ENCODE measurements at regions not wholly inside any gene's neighbourhood (a gene's known extent, or its start where the extent isn't known, plus 50 kb on each side); places are given as distances from the start of the nearest gene placed in this dataset.

- no peak overlapping the region for H3K9ac ChIP-seq (ENCODE audit: low read length)
- H3K9me3 ChIP-seq (ENCODE audit: control insufficient read depth, low read depth, low read length): no peaks in the 10 kb centered on the region
- no peak overlapping the region for H3K4me3 ChIP-seq (ENCODE audit: low read length)
- no peaks in the 10 kb centered on the region for H3K36me3 ChIP-seq (ENCODE audit: control insufficient read depth, low read depth, low read length)
- no peaks in the 10 kb centered on the region for H3K27me3 ChIP-seq (ENCODE audit: control insufficient read depth, insufficient read depth, low read length)
- peaks cover 14% of the 10 kb centered on the region for H3K4me1 ChIP-seq (ENCODE audit: control insufficient read depth, low read depth, low read length)
- H3K27ac ChIP-seq (ENCODE audit: low read length): no peak overlapping the region
These were observed 291.3 kb upstream of the PLXNA2 start for GRCh38 chr1:208535511-208535910.

DNA sequence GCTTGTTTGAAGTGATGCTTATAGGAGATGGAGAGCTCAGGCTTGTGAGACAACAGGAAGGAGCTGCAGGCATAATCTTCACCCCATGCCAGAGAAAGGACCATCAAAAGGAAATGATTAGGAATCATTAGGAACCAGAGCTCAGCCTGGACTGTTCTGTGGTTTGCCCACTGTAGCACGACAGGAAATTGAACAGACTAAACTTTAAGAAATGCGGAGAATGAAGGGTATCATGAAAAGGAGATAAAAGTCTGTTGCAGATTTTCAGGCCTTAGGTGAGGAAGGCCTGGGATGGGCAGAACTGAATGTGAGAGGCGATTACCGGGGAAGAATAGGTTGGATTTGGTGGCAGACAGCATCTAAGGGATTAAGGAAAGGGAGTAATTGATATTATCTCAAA, 292.0 kb upstream of the PLXNA2 start:
- no peaks in the 10 kb centered on the region for H3K27me3 ChIP-seq (ENCODE audit: control insufficient read depth, insufficient read depth, low read length)
- peaks cover 14% of the 10 kb centered on the region for H3K4me1 ChIP-seq (ENCODE audit: control insufficient read depth, low read depth, low read length)
- no peaks in the 10 kb centered on the region for H3K36me3 ChIP-seq (ENCODE audit: control insufficient read depth, low read depth, low read length)
- H3K9me3 ChIP-seq (ENCODE audit: control insufficient read depth, low read depth, low read length): no peaks in the 10 kb centered on the region
- no peak overlapping the region for H3K27ac ChIP-seq (ENCODE audit: low read length)
- H3K9ac ChIP-seq (ENCODE audit: low read length): no peak overlapping the region
- no peak overlapping the region for H3K4me3 ChIP-seq (ENCODE audit: low read length)

DNA sequence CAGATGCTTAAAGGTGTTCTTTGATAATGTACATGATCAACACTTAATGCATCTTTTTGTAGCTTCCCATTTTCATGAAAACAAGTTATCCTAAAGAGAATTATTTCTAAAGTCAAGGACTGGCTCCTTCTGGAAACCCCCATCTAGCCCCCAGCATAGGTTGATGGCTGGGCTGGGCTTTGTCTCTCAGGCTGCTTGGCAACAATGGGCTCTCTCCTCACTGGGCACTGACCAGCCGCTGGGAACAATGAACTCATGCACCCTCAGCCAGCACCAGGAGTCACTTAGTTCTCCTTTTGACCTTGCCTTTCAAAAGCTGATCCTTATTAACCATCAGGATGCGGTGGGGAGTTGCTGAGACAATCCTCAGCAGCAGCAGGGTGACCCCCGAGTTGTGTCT, 293.0 kb upstream of the PLXNA2 start:
- Histone ChIP-seq H3K9ac (ENCODE audit: low read length) (no peak overlapping the region), H3K36me3 (ENCODE audit: control insufficient read depth, low read depth, low read length) (no peaks in the 10 kb centered on the region), H3K4me1 (ENCODE audit: control insufficient read depth, low read depth, low read length) (peaks cover 14% of the 10 kb centered on the region), H3K9me3 (ENCODE audit: control insufficient read depth, low read depth, low read length) (no peaks in the 10 kb centered on the region), H3K27me3 (ENCODE audit: control insufficient read depth, insufficient read depth, low read length) (no peaks in the 10 kb centered on the region), H3K4me3 (ENCODE audit: low read length) (no peak overlapping the region), H3K27ac (ENCODE audit: low read length) (no peak overlapping the region)

DNA sequence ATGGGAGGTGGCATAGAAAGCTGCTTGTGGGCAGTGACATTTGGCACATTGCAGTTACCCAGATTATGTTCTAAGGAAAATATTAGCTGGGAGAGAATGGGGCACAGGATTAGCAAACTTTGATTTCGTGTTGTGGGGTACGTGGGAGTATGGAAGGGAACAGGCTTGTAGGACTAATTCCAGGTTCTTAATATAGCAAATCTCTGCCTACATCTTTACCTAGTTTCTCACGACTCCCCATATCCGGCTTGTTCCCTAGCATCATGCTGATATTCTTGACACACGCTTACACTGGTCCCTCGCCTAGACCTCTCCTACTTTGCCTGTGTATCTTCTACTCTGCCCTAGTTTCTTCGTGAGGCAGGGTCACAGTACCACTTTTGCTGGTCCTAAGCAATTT, 293.9 kb upstream of the PLXNA2 start:
- Histone ChIP-seq H3K27me3 (ENCODE audit: control insufficient read depth, insufficient read depth, low read length) (no peaks in the 10 kb centered on the region), H3K9ac (ENCODE audit: low read length) (no peak overlapping the region), H3K4me3 (ENCODE audit: low read length) (no peak overlapping the region)

DNA sequence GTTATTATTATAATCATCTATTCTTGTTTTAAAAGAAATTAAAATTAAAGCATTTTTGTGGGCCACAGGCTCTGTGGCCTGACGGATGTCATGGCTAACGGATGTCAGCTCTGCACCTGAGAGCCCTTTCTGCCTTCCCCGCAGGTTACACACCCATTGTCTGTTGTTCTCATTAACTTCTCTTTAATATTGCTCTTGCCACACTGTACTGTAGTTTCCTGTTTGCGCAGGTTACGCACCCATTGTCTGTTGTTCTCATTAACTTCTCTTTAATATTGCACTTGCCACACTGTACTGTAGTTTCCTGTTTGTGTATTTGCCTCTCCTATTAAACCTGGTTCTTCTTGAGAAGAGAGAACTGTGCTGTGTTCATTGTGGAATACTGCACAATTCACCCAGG, 294.4 kb upstream of the PLXNA2 start:
- Histone ChIP-seq H3K36me3 (ENCODE audit: control insufficient read depth, low read depth, low read length) (no peaks in the 10 kb centered on the region), H3K27me3 (ENCODE audit: control insufficient read depth, insufficient read depth, low read length) (no peaks in the 10 kb centered on the region), H3K9ac (ENCODE audit: low read length) (no peak overlapping the region), H3K9me3 (ENCODE audit: control insufficient read depth, low read depth, low read length) (no peaks in the 10 kb centered on the region), H3K4me1 (ENCODE audit: control insufficient read depth, low read depth, low read length) (peaks cover 13% of the 10 kb centered on the region), H3K27ac (ENCODE audit: low read length) (no peak overlapping the region), H3K4me3 (ENCODE audit: low read length) (no peak overlapping the region)

More for the DNA sequence above, 293.9 kb upstream of the PLXNA2 start:
- H3K36me3 ChIP-seq (ENCODE audit: control insufficient read depth, low read depth, low read length): no peaks in the 10 kb centered on the region
- no peaks in the 10 kb centered on the region for H3K9me3 ChIP-seq (ENCODE audit: control insufficient read depth, low read depth, low read length)
- H3K4me1 ChIP-seq (ENCODE audit: control insufficient read depth, low read depth, low read length): peaks cover 14% of the 10 kb centered on the region
- H3K27ac ChIP-seq (ENCODE audit: low read length): no peak overlapping the region

- no peaks in the 10 kb centered on the region for H3K36me3 ChIP-seq (ENCODE audit: control insufficient read depth, low read depth, low read length)
- H3K9ac ChIP-seq (ENCODE audit: low read length): no peak overlapping the region
- no peak overlapping the region for H3K27ac ChIP-seq (ENCODE audit: low read length)
- no peak overlapping the region for H3K4me3 ChIP-seq (ENCODE audit: low read length)
- H3K9me3 ChIP-seq (ENCODE audit: control insufficient read depth, low read depth, low read length): no peaks in the 10 kb centered on the region
- H3K4me1 ChIP-seq (ENCODE audit: control insufficient read depth, low read depth, low read length): peaks cover 9% of the 10 kb centered on the region
- no peaks in the 10 kb centered on the region for H3K27me3 ChIP-seq (ENCODE audit: control insufficient read depth, insufficient read depth, low read length)
These were observed 296.5 kb upstream of the PLXNA2 start for GRCh38 chr1:208540724-208541123.

DNA sequence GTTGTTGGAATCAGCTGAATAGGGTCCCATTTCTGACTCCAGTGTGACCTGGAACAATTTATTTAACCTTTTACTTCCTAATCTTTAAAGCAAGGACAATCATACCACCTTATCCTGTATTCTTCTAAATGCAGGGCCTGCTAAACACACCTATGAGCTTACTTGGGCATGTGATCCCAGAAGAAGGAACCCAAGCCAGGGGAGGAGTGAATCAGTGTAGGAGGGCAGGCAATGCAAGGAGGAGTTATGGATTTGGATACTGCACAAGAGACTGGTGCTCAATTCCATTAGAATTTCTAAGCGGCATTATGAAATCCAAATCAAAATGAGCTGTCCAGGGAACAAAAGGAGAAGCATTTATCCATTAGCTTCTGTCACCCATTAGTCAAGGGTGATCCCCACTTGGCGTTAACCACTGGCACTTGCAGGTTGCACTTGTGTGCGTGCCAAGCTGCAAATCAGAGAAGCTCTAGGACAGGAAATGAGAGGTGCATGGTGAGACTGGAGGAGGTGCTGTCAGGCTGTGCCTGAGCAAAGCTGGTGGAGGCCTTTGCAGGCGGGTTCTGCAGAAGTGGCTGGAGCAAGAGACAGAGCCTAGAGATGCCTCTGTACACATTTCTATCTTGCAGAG, 297.2 kb upstream of the PLXNA2 start:
- H3K9ac ChIP-seq (ENCODE audit: low read length): no peak overlapping the region
- no peaks in the 10 kb centered on the region for H3K9me3 ChIP-seq (ENCODE audit: control insufficient read depth, low read depth, low read length)
- peaks cover 7% of the 10 kb centered on the region for H3K4me1 ChIP-seq (ENCODE audit: control insufficient read depth, low read depth, low read length)
- H3K27ac ChIP-seq (ENCODE audit: low read length): no peak overlapping the region
- no peaks in the 10 kb centered on the region for H3K27me3 ChIP-seq (ENCODE audit: control insufficient read depth, insufficient read depth, low read length)
- no peaks in the 10 kb centered on the region for H3K36me3 ChIP-seq (ENCODE audit: control insufficient read depth, low read depth, low read length)
- no peak overlapping the region for H3K4me3 ChIP-seq (ENCODE audit: low read length)

DNA sequence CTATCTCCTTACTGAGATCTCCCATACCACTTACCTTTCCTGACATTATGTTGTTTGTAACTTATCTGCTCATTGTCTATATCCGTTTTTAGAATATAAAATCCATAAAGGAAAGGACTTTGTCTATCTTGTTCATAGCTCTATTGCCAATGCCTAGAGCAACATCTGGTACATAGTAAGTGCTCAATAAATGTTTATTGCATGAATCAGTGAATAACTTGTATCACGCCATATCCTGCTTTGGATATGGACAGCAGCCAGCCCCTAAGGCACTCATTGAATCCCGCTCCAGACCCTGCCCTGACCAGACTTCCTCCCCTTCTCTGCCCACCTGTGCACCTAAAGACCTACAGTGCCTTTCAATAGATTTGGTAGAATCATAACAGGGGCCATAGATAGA, 298.1 kb upstream of the PLXNA2 start:
- H3K4me1 ChIP-seq (ENCODE audit: control insufficient read depth, low read depth, low read length): no peaks in the 10 kb centered on the region
- H3K36me3 ChIP-seq (ENCODE audit: control insufficient read depth, low read depth, low read length): no peaks in the 10 kb centered on the region
- no peak overlapping the region for H3K9ac ChIP-seq (ENCODE audit: low read length)
- H3K27me3 ChIP-seq (ENCODE audit: control insufficient read depth, insufficient read depth, low read length): no peaks in the 10 kb centered on the region
- no peak overlapping the region for H3K4me3 ChIP-seq (ENCODE audit: low read length)
- H3K9me3 ChIP-seq (ENCODE audit: control insufficient read depth, low read depth, low read length): no peaks in the 10 kb centered on the region
- no peak overlapping the region for H3K27ac ChIP-seq (ENCODE audit: low read length)

DNA sequence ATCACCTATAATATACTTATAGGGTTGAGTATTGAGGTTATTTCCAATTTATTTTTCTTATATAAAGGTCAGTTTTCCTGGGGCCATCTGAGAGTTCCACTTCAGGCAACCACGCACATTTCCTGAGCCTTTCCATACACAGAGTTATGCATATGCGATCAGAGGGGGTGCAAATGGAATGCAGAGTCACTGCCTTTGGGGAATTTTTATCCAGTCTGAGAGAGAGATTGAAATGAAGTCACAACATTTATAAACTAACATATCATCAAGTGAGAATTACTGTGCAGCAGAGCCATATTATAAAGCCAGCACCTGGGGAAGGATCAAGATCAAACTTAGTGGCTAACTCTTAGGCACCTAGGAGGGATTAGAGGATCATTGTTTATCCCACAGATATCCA, 299.9 kb upstream of the PLXNA2 start:
- no peaks in the 10 kb centered on the region for H3K9me3 ChIP-seq (ENCODE audit: control insufficient read depth, low read depth, low read length)
- H3K27ac ChIP-seq (ENCODE audit: low read length): no peak overlapping the region
- no peak overlapping the region for H3K4me3 ChIP-seq (ENCODE audit: low read length)
- no peak overlapping the region for H3K9ac ChIP-seq (ENCODE audit: low read length)
- H3K27me3 ChIP-seq (ENCODE audit: control insufficient read depth, insufficient read depth, low read length): no peaks in the 10 kb centered on the region
- H3K4me1 ChIP-seq (ENCODE audit: control insufficient read depth, low read depth, low read length): no peaks in the 10 kb centered on the region
- H3K36me3 ChIP-seq (ENCODE audit: control insufficient read depth, low read depth, low read length): no peaks in the 10 kb centered on the region

GRCh38 chr1:208544794-208545193, 300.6 kb upstream of the PLXNA2 start:
- H3K36me3 ChIP-seq (ENCODE audit: control insufficient read depth, low read depth, low read length): no peaks in the 10 kb centered on the region
- H3K9me3 ChIP-seq (ENCODE audit: control insufficient read depth, low read depth, low read length): no peaks in the 10 kb centered on the region
- H3K4me1 ChIP-seq (ENCODE audit: control insufficient read depth, low read depth, low read length): no peaks in the 10 kb centered on the region
- no peak overlapping the region for H3K27ac ChIP-seq (ENCODE audit: low read length)
- no peak overlapping the region for H3K9ac ChIP-seq (ENCODE audit: low read length)
- H3K4me3 ChIP-seq (ENCODE audit: low read length): no peak overlapping the region
- no peaks in the 10 kb centered on the region for H3K27me3 ChIP-seq (ENCODE audit: control insufficient read depth, insufficient read depth, low read length)

DNA sequence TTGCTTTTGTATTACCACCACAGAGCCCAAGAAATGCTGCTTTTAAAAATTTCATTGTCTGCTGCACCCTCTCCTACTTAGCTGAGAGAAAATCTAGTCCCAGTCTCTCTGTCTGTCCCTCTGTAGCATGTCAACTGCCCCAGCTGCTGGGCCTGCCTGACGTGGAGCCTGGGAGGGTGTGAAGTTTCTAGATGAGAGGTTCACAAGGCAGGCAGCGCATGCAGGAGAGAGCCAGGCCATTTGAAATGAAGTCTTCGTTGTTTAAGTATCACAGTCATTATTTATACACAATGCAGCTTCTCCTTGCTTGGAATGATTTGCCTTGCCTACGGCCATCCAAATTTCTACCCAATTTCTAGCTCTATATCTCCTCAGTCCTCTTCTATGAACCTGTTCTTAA, 306.8 kb upstream of the PLXNA2 start:
- no peaks in the 10 kb centered on the region for H3K4me1 ChIP-seq (ENCODE audit: control insufficient read depth, low read depth, low read length)
- H3K9ac ChIP-seq (ENCODE audit: low read length): no peak overlapping the region
- H3K27me3 ChIP-seq (ENCODE audit: control insufficient read depth, insufficient read depth, low read length): no peaks in the 10 kb centered on the region
- no peak overlapping the region for H3K27ac ChIP-seq (ENCODE audit: low read length)
- H3K36me3 ChIP-seq (ENCODE audit: control insufficient read depth, low read depth, low read length): no peaks in the 10 kb centered on the region
- H3K4me3 ChIP-seq (ENCODE audit: low read length): no peak overlapping the region
- no peaks in the 10 kb centered on the region for H3K9me3 ChIP-seq (ENCODE audit: control insufficient read depth, low read depth, low read length)

- no peaks in the 10 kb centered on the region for H3K4me1 ChIP-seq (ENCODE audit: control insufficient read depth, low read depth, low read length)
- no peak overlapping the region for H3K9ac ChIP-seq (ENCODE audit: low read length)
- H3K9me3 ChIP-seq (ENCODE audit: control insufficient read depth, low read depth, low read length): no peaks in the 10 kb centered on the region
- no peaks in the 10 kb centered on the region for H3K36me3 ChIP-seq (ENCODE audit: control insufficient read depth, low read depth, low read length)
- H3K27me3 ChIP-seq (ENCODE audit: control insufficient read depth, insufficient read depth, low read length): no peaks in the 10 kb centered on the region
- no peak overlapping the region for H3K27ac ChIP-seq (ENCODE audit: low read length)
- no peak overlapping the region for H3K4me3 ChIP-seq (ENCODE audit: low read length)
These were observed 307.6 kb upstream of the PLXNA2 start for GRCh38 chr1:208551633-208552320.

Measured in iPS-18a (cell line).